ENCODE measurements at regions not wholly inside any gene's neighbourhood (a gene's known extent, or its start where the extent isn't known, plus 50 kb on each side); places are given as distances from the start of the nearest gene placed in this dataset.
A peak's percentile ranks its signal among the peaks of the same experiment; 100 is the strongest.

DNA sequence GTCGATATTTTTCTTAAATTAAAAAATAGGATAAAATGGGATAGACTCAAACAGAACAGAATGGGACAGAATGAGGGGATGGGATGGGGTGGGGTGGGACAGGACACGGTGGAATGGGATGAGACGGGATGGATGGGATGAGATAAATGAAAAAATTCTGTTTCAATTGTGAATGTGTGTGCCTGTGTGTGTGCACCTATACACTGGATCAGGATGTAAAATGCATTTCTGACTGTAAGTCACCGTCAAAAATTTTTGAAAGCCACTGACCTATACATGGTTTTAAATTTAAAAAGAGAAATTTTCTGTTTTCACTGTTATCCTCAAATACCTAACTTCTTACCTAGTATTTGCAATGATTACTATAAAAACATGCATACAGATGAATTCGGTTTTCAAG lies 108.7 kb upstream of the UBE2E2 start:
- no peak for DNase-seq (ENCODE audit: low read depth)

DNA sequence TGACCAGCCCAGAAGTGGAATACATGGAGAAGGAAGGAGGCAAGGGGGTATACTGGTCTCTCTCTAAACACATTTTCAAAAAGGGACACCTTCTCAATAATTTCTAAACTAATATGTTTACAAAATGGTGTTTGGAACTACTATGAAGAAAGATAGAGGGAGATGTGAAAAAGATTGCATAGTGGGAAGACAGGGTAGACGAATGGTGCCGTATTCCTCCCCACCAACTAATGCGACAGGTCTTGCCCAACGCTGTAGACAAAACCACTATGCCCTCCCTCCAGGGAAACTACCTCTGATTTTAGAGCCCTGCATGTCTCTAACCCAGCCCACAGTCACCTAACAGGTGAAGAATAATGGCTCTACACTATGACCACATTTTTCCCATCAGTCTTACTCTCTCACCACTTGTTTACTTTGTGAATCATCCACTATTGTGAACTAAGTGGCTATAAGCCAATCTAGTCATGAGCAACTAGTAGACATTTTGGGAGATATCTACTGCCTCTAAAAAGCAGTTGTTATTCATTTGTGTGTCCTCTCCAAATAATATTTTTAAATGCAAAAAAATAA lies 108.2 kb upstream of the UBE2E2 start:
- peak; percentile 86 for DNase-seq (ENCODE audit: low read depth)

DNA sequence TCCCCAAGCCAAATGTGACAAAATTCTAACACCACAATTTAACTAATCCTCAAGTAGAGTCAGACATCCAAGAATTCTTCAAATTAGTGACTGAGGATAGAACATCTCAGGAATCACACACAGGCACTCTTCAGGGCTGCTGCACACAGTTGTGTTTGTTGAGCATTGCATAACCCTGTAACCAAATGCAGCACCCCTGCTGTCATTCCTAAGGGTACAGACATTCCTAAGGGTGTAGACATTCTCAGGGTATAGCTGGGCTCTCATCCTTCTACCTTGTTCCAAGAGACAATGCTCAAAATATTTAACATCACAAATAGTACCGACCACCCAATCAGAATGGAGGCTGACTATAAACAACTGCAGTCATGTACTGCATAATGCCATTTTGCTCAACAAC lies 107.1 kb upstream of the UBE2E2 start:
- DNase-seq (ENCODE audit: low read depth): no peak

DNA sequence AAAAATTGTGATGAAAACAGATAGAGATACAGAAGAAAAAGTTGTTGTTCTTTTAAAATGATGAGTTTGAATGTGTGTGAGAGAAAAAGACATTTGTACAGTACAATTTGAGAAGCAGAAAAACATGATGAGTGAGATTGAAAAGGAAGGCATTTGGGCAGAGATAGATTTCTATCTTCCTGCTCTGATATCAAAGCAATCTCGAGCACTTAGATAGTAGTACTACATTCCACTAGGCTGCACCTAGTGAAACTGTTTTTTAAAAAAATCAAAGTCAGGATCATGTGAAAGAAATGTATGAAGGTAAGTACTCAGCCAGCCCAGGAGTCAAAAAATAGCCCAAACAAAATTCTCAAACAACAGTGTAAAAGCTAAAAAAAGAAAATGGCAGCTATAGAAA lies 104.1 kb upstream of the UBE2E2 start:
- DNase-seq (ENCODE audit: low read depth): no peak

DNA sequence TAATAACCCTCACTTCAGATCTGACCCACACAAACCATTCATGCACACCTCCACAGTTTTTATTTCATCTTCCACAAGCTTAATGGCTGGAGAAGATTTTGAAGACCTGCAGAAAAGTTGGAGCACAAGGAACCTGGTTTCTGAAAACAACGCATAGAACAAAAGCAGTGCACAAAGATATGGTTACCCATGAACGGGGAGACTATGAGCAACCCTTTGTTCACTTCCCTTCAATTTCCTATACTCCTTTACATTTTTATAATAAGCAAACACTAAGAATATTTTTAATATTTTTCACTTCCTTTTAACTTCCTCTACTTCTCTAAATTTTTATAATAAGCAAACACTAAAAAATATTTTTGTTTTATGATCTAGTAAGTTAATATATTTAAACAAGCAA lies 103.5 kb upstream of the UBE2E2 start:
- no peak for DNase-seq (ENCODE audit: low read depth)

DNA sequence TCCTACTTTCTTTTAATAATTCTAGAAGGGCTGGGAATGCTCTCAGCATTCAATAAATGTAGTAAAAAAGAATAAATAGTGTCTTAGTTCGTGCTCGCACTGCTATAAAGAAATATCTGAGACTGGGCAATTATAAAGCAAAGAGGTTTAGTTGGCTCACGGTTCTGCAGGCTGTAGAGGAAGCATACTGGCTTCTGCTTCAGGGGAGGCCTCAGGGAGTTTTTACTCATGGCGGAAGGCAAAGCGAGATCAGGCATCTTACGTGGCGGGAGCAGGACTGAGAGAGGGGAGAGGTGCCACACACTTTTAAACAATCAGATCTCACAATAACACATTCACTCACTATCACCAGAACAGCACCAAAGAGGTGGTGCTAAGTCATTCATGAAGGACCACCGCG lies 103.0 kb upstream of the UBE2E2 start:
- no peak for DNase-seq (ENCODE audit: low read depth)

DNA sequence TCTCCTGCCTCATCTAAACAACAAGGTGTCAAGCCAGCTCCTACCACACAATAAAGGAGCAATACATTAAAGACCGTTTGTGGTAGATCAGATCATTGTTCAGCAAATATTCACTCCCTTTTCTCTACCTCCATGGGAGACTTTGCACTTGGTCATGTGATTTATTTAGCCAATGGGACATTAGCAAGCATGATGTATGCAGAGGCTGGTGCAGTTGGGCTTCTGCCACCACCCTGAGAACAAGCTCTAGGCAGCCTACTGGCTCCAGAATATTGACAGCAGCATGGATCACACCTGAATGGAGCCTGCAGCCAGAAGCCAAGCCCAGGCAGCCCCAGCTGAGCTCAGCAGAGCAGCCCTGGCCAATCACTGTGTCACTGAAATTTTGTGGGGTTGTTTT lies 99.4 kb upstream of the UBE2E2 start:
- no peak for DNase-seq (ENCODE audit: low read depth)

DNA sequence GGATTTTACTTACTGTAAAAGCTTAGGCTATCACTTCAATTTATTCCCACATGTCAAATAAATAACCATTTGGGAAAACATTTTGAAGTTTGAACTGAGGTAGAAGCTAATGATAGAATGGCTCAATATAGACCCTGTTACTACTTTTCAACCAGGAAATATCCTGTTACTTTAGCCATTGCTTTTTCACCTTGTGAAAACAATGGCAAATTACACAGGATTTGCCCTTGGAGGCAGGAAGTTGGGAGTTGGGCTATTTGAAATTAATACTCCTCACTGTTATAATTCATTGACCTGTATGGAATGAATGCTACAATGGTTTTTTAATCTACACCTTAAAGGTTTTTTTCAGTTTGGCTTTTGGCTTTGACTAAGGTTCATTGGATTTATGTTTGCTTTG lies 98.1 kb upstream of the UBE2E2 start:
- no peak for DNase-seq (ENCODE audit: low read depth)

DNA sequence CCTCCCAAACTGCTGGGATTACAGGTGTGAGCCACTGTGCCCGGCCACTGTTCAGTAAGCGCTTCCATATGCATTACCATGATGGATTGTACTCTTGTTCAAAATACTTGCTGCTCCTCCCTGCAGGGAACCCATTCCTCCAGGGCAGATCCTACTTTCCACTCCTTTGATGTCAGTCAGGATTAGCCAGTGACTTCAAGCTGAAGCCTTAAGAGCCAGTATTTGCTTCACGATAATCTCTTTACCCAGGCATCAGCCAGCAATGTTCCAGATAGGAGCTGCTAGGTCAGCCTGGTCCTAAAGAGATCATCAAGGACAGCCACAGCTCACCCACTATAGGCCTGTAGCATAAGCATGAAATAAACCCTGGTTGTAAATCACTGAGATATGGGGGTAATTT lies 96.5 kb upstream of the UBE2E2 start:
- DNase-seq (ENCODE audit: low read depth): no peak

DNA sequence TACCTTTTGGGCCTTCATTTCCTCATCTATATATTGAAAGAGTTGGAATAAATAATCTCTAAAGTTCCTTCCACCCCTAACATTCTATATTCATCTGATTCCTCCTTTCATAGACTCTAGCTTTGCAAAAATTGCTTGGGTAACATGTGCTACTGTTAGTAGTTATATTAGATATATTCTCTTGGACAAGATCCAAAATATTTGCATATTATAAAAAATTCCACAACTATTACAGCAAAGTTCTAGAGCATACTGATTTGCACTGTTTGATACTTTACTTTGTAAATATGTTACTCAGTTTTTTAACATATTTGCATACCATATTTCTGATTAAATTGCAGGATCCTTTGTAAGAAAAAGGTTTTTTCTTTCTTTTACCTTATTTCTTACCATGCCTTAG lies 95.9 kb upstream of the UBE2E2 start:
- no peak for DNase-seq (ENCODE audit: low read depth)

DNA sequence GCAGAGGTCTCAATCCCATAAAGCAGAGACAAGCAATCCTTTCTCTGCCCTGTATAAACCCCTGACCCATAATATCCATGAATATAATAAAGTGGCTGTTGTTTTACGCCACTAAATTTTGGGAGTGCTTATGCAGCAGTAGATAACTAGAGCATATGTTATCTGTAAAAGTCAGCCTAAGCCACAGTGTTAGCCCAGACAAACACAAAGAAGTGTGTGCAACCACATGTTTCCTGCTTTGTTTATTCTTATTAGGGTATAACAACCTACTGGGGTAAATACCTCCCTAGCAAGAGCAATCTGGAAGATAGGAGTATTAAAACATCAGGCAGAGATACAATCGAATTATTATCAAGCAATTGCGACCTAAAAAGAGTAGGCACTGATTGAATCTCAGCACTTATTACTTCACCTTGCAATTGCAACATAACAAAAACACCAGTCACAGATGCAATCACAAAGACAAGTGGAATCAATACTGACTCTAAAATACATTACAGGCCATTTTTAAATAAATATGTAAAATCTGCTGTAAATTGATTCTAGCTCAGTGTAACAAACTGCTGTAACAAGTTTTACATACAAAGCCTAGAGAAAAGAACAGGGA lies 94.6 kb upstream of the UBE2E2 start:
- DNase-seq (ENCODE audit: low read depth): no peak

DNA sequence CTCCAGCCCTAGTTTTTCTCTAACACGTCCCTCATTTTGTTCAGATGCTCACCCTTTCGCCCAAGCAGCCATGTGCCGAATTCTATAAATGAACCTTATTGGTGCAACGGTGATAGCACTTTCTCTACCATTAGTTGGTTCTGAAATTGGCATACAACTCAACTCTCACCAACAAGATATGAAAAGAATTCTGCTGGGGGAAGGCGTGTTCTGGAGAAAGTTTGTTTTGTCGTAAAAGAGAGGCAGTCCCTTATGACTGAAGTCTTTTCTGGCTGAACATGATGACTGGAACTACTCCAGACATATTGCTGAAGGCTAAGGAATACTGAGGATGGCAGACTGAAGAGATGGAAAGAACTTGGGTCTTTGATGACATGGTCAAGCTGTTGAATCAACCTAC lies 91.8 kb upstream of the UBE2E2 start:
- DNase-seq (ENCODE audit: low read depth): no peak

DNA sequence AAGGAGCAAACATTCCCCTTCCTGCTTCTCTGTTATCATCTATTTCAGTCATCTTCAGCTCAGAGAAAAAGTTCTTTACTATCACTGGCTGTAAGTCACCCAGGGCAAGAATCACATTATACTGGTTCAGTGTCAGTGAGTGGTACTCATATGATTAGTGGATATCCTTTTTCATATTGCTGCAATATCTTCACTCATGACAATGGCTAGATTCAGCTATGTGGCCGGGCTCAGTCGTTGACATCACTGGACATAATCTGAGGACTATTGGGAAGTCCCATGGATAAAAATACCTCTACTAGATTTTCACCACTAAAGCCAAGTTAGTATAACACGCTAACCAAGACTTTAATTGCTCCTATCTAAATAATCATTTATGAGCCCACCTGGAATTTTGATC lies 91.3 kb upstream of the UBE2E2 start:
- DNase-seq (ENCODE audit: low read depth): no peak

DNA sequence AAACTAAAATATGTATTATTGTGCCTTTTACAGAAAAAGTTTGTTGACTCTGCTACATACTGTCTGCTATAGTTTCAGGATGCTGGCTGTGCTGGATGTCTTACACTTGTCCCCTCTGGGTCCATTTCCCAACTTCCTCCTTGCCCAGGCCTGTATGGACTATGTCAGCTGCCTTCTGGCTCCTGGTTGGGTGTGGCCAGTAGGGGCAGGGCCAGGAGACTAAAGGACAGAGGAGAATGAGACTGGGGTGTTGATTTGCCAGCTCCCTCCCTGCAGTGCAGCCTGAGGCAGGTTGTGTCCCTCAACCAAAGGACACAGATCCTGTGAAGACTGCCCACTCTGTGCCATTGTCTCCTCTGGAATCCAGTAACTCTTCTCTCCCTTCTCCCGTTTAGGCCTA lies 90.6 kb upstream of the UBE2E2 start:
- no peak for DNase-seq (ENCODE audit: low read depth)

DNA sequence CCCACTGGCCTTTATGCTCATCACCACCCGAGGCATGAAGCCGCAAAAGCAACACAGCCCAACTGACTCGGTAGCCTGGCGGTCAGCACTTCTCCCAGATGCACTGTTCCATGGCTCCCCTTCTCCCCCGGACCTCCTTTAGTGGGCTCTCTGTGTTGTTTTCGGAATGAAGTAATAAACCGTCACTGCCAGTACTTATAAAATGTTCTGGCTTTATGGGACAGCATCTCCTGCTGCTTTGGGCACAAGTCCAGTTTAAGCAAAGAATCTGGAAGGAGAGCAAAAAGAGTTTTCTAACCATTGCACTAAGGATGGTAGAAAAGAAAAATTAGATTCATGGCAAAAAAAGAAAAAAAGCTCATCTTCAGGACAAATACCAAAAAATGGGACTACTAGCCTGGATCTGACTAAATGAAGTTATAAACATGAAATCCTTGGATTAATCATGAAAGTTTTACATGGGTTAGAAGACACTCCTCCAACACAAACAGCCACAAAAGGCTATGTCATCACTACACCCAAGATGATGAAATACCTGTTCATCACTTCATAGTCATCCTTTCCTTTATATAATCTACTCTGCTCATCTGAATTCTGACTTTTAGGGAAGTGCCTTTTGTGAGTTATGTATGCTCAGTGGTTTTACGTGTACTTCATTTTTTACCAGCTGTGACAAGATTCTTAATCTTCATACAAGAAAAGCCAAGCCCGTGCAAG lies 89.5 kb upstream of the UBE2E2 start:
- peak; percentile 34 for DNase-seq (ENCODE audit: low read depth)

DNA sequence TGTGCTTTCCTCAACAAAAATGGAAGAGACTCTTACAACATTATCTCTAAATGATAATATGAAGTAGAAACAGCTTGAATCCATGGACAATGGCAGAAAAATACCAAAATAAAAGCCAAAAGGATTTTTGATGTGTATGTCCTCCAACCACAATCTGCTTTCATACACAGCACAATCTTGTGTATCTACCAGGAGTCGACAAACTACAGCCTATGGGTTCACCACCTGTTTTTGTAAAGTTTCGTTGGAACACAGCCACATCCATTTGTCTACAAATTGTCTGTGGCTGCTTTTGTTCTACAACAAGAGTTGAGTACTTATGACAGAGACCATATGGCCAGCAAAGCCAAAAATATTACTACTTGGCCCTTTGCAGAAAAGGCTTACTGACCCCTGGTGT lies 88.7 kb upstream of the UBE2E2 start:
- no peak for DNase-seq (ENCODE audit: low read depth)

DNA sequence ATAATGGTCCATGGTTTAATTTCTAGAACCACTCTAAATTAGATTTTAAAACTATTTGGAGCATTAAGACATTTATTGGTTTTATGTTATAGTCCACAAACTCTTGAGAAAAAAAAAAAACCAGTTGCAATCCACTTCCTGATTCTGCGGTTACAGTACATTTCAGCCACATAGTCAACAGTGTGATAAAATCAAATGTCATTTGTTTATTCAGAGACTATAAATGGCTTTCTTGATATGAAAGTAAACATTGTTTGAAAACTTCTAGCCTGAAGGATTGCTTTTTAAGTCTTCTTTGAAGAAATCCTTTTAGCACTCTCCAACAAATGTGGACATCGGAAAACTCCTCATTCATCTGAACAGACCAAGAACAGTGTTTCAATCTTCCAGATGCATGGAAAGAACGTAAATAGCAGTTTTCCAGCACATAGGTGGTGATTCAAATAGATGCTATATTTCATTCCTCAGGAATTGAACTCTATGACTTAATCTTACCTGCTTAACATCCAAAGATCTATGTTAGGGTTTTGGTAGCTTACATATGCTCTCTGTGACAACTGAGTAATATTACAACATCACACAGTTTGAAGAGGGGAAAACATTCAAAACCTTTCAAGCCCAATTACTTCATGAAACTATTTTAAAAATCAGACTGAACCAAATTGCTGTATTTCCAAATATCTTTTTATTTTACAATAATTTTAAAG lies 87.8 kb upstream of the UBE2E2 start:
- DNase-seq (ENCODE audit: low read depth): no peak

DNA sequence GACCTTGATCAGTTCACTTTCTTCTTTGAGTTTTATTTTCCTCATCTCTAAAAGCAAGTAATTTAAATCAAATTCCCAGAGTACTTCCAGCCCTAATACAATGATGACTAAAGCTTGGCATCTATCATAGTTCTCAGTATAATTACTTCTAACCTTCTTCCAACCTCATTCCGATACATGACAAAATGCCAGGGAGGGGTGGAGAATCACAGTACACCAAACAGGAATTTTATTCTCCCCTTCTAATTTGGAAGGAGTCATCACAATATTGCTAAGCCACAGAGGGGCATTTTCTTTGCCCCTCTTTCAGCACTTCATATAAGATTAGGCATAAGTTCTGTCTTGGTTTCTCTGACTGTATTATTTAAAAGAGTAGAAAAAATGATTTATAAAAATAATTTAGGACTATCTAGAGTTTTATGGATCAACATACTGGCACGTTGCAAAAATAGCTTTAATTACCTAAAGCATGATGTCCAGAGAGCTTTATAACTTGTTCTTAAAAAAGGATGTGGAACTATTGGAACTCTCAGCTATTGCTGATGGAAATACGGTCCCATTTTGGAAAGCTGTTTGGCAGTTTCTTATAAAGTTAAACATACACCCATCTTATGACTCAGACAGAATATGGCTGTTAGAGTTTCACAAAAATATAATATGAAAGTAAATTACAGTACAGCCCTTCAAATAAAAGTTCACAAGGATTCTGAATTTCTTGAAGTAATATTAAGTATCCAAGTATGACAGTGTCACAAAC lies 86.9 kb upstream of the UBE2E2 start:
- no peak for DNase-seq (ENCODE audit: low read depth)

DNA sequence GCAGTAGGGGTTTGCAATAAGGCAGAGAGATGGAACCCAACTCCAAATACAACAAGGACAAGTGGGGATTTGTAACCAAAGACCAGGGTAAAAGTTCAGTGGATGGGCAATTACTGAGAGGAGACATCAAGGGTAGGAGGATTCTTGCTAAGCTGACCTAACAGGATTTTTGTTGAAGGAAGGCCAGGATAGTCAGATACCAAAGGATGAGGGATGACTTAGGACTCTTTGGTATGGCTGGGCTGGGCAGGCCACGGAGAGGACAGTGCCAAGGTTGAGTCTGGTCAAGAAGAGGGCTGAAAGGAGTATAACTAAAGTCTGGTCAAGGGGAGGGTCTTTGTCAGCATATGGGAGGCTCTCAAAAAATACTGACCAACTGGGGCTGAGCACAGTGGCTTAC lies 85.3 kb upstream of the UBE2E2 start:
- no peak for DNase-seq (ENCODE audit: low read depth)

DNA sequence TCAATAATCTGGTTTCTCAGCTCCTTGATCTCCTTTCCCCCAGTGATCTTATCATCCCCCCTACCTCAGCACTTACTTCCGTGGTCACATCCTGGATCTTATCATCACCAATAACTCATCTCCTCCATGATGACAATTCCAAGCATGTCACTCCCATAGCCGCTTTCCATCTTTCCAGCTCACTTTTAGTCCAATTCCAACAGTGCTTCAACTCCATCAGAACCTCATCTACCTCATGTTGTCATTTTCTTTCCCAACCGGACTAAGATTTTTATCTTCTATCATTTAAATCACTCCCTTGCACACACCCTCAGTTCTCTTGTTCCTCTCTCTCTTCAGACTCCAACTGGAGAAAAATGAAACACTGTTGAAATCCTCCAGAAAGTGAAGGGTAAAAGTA lies 75.9 kb upstream of the UBE2E2 start:
- DNase-seq (ENCODE audit: low read depth): no peak

DNA sequence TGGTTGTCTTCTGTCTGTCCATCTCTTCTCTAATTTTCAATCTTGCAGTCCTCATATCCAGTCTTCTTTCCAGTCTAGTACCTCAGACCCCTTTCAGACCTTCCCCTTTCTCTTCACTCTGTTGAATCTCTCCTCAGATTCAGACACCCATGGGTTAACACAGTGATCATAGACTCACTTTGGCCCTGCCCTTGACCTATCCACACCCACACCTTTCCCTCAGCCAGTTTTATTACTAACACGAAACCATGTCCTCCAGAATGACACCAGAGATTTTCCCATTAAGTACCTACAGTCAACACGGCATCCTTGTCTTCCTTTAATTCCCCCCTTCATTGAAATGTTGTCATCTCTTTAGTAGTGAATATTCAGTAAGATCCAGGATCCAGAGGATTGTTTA lies 74.5 kb upstream of the UBE2E2 start:
- no peak for DNase-seq (ENCODE audit: low read depth)

DNA sequence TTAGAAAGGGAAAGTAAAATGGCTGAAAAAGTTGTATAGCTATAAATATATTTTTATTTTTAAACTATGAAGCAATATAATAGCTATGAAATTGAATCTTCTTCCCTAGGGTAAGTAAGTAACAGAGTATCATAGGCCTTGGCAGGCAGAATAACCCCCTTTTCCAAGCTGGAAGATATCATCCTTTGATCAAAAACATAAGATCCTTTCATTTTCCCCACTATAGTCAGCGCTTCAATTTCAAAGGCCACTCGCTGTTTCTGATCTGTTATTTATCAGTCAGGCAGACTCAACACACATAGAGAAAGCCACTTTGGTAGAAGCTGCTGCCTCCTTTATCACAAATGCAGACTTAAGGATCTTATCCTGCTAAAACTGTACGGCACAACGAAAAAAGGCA lies 74.0 kb upstream of the UBE2E2 start:
- no peak for DNase-seq (ENCODE audit: low read depth)

Measured in LHCN-M2 (cell line).